ENCODE measurements at regions not wholly inside any gene's neighbourhood (a gene's known extent, or its start where the extent isn't known, plus 50 kb on each side); places are given as distances from the start of the nearest gene placed in this dataset.

- TF ChIP-seq POLR2A (IDR thresholded peaks at IDR 0.05): no peak
- TF ChIP-seq CTCF (IDR thresholded peaks at IDR 0.05): no peak
- no peak for TF ChIP-seq POLR2AphosphoS5 (IDR thresholded peaks at IDR 0.05)
Observed at GRCh38 chr3:22371607-22372291, 620.7 kb upstream of the ZNF385D start.

All from stomach (tissue), 4 donors.